IPS DF 4.7 (cell line): ENCODE measurements at regions not wholly inside any gene's neighbourhood (a gene's known extent, or its start where the extent isn't known, plus 50 kb on each side); places are given as distances from the start of the nearest gene placed in this dataset.
"Not testable (repeated sequence)": the region's sequence is repeated elsewhere in the genome, so short reads cannot be mapped to it uniquely, and the experiment has no call there.

ENCODE experiments used
- DNase-seq: peaks from one replicate; pipeline ENCODE4 v3.0.0-alpha.2; 2013; ENCODE audit warnings: low spot score; ENCODE audit errors: extremely low read depth

GRCh38 chr21:5103880-5104561 is 5417.4 kb upstream of the TPTE start:
- not testable (repeated sequence) for DNase-seq

- DNase-seq = not testable (repeated sequence)
These were observed 5416.8 kb upstream of the TPTE start for GRCh38 chr21:5104562-5104928.

GRCh38 chr21:5105939-5106708 is 5415.3 kb upstream of the TPTE start:
- DNase-seq = not testable (repeated sequence)

GRCh38 chr21:5106767-5107464 is 5414.5 kb upstream of the TPTE start:
- DNase-seq = not testable (repeated sequence)

GRCh38 chr21:5107637-5108036 is 5413.7 kb upstream of the TPTE start:
- not testable (repeated sequence) for DNase-seq

GRCh38 chr21:5108048-5108775 is 5413.2 kb upstream of the TPTE start:
- not testable (repeated sequence) for DNase-seq

- DNase-seq = not testable (repeated sequence)
These were observed 5410.2 kb upstream of the TPTE start for GRCh38 chr21:5111197-5111596.

DNA sequence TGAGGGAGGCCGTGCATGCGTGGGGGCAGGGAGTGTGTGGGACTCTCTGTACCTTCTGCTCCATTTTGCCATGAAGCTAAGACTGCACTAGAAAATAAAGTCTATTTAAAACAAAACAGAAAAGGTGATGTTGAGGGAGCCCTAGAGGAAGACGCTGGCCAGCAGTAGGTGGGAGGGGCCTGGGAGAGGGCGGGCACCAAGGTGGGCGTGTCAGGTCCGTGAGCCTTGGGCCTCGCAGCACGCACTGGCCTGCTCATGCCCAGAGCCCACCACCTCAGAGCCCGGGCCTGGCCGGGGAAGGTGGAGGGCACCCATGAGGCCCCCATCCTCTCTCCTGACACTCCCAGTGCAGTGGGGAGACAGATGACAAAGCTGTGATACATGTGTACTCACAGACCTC is 5408.3 kb upstream of the TPTE start:
- DNase-seq = not testable (repeated sequence)

- DNase-seq = not testable (repeated sequence)
These were observed 5406.9 kb upstream of the TPTE start for GRCh38 chr21:5114468-5114867.

DNA sequence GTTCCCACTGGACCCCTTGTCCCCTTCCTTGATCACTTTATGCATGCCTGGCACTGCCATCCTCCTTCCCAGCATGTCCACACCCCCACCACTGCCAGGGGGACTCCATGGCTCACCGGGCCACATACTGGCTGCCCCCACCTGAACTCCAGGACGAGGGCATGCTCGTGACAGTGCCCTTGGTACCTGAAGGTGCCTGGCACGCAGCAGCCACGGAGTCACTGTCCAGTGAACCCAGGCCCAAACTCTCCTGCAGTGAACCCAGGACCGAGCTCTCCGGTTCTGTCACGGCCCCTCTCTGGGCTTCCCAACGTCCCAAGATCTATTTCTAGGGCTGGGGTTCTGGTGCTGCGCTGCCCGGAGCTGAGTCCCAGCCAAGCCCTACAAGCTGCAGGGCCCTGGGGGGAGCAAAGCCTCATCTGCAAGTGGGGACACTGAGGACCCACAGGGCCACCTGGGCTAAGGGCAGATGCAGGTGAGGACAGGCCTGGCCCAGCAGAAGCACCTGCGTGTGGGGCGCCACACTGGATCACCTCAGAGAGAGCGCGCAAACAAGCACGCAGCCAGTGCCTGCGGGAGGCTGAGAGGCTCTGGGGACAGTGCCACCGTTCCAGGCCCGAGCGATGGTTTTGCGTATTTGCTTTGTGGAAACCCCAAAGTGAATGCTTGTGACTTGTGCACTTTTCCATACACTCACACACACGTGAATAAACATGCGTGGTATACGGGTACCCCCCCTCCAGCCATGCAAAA is 5406.3 kb upstream of the TPTE start:
- not testable (repeated sequence) for DNase-seq

DNA sequence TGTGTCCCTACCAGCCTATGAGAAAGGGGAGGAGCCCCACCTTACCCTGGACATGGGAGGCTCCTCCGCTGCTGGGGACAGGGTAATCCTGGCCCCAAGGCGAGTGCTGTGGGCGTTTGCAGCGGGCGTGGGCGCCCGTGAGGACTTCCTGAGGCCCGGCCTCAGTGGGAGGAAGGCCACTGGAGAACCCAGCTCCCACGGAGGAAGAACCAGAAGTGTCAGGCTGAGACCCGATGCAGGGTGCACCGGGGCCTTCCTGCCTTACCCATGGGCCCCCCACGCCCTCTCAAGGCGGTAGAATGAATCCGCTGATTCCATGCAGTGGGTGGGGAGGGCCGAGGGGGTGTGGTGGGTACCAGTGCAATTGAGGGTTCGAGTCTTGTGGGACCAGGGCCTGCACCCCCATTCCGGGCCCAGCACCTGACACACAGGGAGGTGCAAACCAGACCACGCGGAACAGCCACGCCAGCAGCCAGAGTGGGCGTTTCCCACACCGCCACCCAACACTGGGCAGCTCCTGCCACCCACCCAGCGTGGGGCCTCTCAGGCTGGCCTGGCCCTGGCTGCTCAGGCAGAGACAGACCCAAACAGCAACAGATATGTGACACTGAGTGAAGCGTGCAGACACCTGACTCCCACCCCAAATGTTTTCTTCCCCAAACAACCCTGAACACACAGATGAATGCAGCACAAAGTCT is 5405.6 kb upstream of the TPTE start:
- not testable (repeated sequence) for DNase-seq

- DNase-seq = not testable (repeated sequence)
These were observed 5404.8 kb upstream of the TPTE start for GRCh38 chr21:5116344-5117123.

GRCh38 chr21:5117135-5117534 is 5404.2 kb upstream of the TPTE start:
- not testable (repeated sequence) for DNase-seq

- DNase-seq = not testable (repeated sequence)
These were observed 5403.6 kb upstream of the TPTE start for GRCh38 chr21:5117666-5118295.

DNA sequence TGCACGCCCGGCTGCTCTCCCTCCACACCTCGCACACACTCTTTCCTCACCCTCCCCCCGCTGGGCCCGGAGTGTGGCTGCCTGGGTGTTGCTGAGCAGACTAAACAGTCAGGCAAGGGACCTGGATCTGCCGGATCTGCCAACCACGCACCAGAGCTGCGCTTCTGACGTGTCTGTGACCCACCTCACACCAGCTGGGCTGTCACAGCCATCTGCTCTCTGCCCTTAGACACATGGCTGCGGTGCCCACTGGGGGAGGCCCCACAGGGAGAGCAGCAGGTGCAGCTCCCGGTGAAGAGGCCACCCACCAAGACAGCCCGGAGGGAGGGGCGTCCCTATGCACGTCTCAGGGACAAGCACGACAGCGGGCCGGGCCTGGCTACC is 5403.1 kb upstream of the TPTE start:
- not testable (repeated sequence) for DNase-seq

- not testable (repeated sequence) for DNase-seq
These were observed 5402.2 kb upstream of the TPTE start for GRCh38 chr21:5119179-5119578.

GRCh38 chr21:5121399-5121798 is 5400.0 kb upstream of the TPTE start:
- not testable (repeated sequence) for DNase-seq

- not testable (repeated sequence) for DNase-seq
These were observed 5399.5 kb upstream of the TPTE start for GRCh38 chr21:5121849-5122248.

GRCh38 chr21:5123655-5124054 is 5397.7 kb upstream of the TPTE start:
- not testable (repeated sequence) for DNase-seq
